Neural cell (in vitro differentiated cells): ENCODE measurements at regions not wholly inside any gene's neighbourhood (a gene's known extent, or its start where the extent isn't known, plus 50 kb on each side); places are given as distances from the start of the nearest gene placed in this dataset.

Source experiments
- H2AFZ ChIP-seq: fragments of 200-600, 300-800 bp; sonication (generic), shearing (Covaris generic); 2 replicates; pipeline ENCODE4 v1.6.0; 2014; ENCODE audit warnings: low read depth, mild to moderate bottlenecking, antibody characterized with exemption, low read length, moderate library complexity
- H3F3A ChIP-seq: fragments of 200-600 bp; shearing (Covaris generic); 2 replicates; pipeline ENCODE4 v1.6.1; 2016; ENCODE audit warnings: mild to moderate bottlenecking, moderate library complexity, mixed read lengths, antibody characterized with exemption, low read length; ENCODE audit not compliant: insufficient read depth, poor library complexity, severe bottlenecking
- H3K27ac ChIP-seq: fragments of 200-600, 300-800 bp; sonication (generic), shearing (Covaris generic); 2 replicates; pipeline ENCODE4 v1.5.1; 2014; ENCODE audit warnings: mild to moderate bottlenecking, low read length, moderate library complexity
- H3K27me3 ChIP-seq: fragments of 300-800, 200-600 bp; sonication (generic), shearing (Covaris generic); 2 replicates; pipeline ENCODE4 v1.6.0; 2014; ENCODE audit warnings: mild to moderate bottlenecking, low read depth, low read length, moderate library complexity; ENCODE audit not compliant: insufficient read depth
- H3K36me3 ChIP-seq: fragments of 300-800, 200-600 bp; sonication (generic), shearing (Covaris generic); 2 replicates; pipeline ENCODE4 v1.5.1; 2014; ENCODE audit warnings: mild to moderate bottlenecking, antibody characterized with exemption, low read length, moderate library complexity; ENCODE audit not compliant: insufficient read depth
- H3K4me2 ChIP-seq: fragments of 300-800, 200-600 bp; sonication (generic), shearing (Covaris generic); 2 replicates; pipeline ENCODE4 v1.6.0; 2014; ENCODE audit warnings: mild to moderate bottlenecking, low read length
- H3K4me3 ChIP-seq: fragments of 300-800, 200-600 bp; sonication (generic), shearing (Covaris generic); 2 replicates; pipeline ENCODE4 v1.5.1; 2014; ENCODE audit warnings: mild to moderate bottlenecking, low read length, moderate library complexity
- H3K79me2 ChIP-seq: fragments of 200-600 bp; shearing (Covaris generic); replicated peaks from 2 replicates; pipeline ENCODE4 v1.6.0; 2014; ENCODE audit warnings: mild to moderate bottlenecking, low read length, moderate library complexity; ENCODE audit not compliant: insufficient read depth
- H3K9ac ChIP-seq: fragments of 300-800, 200-600 bp; sonication (generic), shearing (Covaris generic); 2 replicates; pipeline ENCODE4 v1.6.1; 2016; ENCODE audit warnings: mild to moderate bottlenecking, low read length, mixed read lengths
- H3K9me2 ChIP-seq: fragments of 200-600 bp; shearing (Covaris generic); 2 replicates; pipeline ENCODE4 v1.6.1; 2016; ENCODE audit warnings: mild to moderate bottlenecking, low read length, mixed read lengths; ENCODE audit not compliant: insufficient read depth
- H3K9me3 ChIP-seq: fragments of 200-600, 300-800 bp; sonication (generic), shearing (Covaris generic); 2 replicates; pipeline ENCODE4 v1.6.1; 2016; ENCODE audit warnings: mild to moderate bottlenecking, mixed run types, low read length, moderate library complexity, mixed read lengths
- H4K20me1 ChIP-seq: fragments of 200-600 bp; shearing (Covaris generic); 2 replicates; pipeline ENCODE4 v1.6.1; 2016; ENCODE audit warnings: mild to moderate bottlenecking, mixed run types; ENCODE audit not compliant: insufficient read depth
- EP300 ChIP-seq: fragments of 450-650 bp; conservative IDR thresholded peaks from 2 replicates; pipeline ENCODE4 v1.6.1; 2014; ENCODE audit warnings: antibody characterized with exemption, mild to moderate bottlenecking, moderate library complexity; ENCODE audit not compliant: poor library complexity, severe bottlenecking
- EZH2 ChIP-seq: fragments of 200-600, 300-800 bp; shearing (Covaris generic), sonication (generic); IDR thresholded peaks from 2 replicates; pipeline ENCODE4 v1.6.1; 2014; ENCODE audit warnings: antibody characterized with exemption, low read length, borderline replicate concordance, mild to moderate bottlenecking; ENCODE audit not compliant: insufficient read depth, poor library complexity, severe bottlenecking
- MXI1 ChIP-seq: fragments of 450-650 bp; conservative IDR thresholded peaks from 2 replicates; pipeline ENCODE4 v1.6.1; 2014; ENCODE audit warnings: antibody characterized with exemption, mild to moderate bottlenecking; ENCODE audit not compliant: poor library complexity, severe bottlenecking
- POLR2AphosphoS5 ChIP-seq: IDR thresholded peaks from 2 replicates; pipeline ENCODE4 v1.6.1; 2012
- RAD21 ChIP-seq: fragments of 450-650 bp; conservative IDR thresholded peaks from 2 replicates; pipeline ENCODE4 v1.6.1; 2014; ENCODE audit warnings: antibody characterized with exemption, mild to moderate bottlenecking, moderate library complexity
- SMC3 ChIP-seq: fragments of 450-650 bp; conservative IDR thresholded peaks from 2 replicates; pipeline ENCODE4 v1.6.1; 2014; ENCODE audit warnings: antibody characterized with exemption, mild to moderate bottlenecking, moderate library complexity; ENCODE audit not compliant: poor library complexity
- TAF1 ChIP-seq: IDR thresholded peaks from 2 replicates; pipeline ENCODE4 v1.6.1; 2012; ENCODE audit warnings: low read depth
- TF ChIP-seq, protein P1 (sequence below): fragments of 450-650 bp; IDR thresholded peaks from 2 replicates; pipeline ENCODE4 v1.5.1; 2014; ENCODE audit warnings: antibody characterized with exemption, mild to moderate bottlenecking, moderate library complexity; ENCODE audit not compliant: poor library complexity, severe bottlenecking
- TF ChIP-seq, protein P2 (sequence below): IDR thresholded peaks from 2 replicates; pipeline ENCODE4 v1.6.1; 2012; ENCODE audit warnings: borderline replicate concordance

DNA sequence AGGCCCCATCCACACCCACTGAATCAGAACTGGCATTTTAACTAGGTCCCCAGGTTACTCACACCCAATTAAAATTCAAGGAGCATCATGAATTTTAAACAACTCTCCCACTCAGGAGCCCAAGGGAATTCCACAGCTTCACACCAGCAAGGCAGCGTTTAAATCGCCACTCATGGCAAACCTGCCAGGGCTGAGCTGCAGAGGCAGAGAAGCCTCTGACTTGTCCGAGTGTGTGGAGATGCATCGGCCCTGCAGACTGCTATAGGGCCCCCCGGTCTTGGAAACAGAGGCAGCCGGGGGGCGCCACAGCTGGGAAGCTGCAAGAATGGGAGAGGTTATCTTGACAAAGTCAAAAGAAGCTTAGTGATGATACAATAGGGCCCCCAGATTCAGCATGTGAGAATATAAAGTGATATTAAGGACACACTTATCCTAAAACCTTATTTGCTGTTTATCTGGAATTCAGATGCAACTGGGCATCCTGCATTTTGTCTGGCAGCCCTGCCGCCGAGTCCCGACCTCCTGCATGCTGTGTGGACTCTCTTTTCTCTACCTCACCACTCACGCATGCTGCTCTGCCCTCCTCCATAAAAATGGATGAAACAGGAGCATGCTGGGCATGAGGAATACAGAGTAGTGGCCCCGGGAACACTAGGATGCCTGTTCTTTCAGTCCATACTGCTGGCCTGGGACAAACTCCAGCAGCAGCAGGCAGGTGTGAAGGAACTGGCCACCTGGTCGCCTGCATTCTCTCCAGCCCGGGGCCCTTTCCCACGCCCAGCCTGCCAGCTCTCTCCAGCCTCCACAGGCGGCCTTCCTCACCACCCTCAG is 126.1 kb downstream of the PXDC1 start:
- Histone ChIP-seq H3K79me2 (no peaks in the 10 kb centered on the region), H3K27ac (peak overlapping the region; percentile 54), H3K9ac (peak overlapping the region; percentile 27), H3K9me3 (no peaks in the 10 kb centered on the region), H4K20me1 (no peaks in the 10 kb centered on the region), H2AFZ (no peak overlapping the region), H3K9me2 (no peaks in the 10 kb centered on the region), H3F3A (no peaks in the 10 kb centered on the region), H3K4me3 (no peak overlapping the region), H3K4me2 (peak overlapping the region; percentile 19), H3K27me3 (no peaks in the 10 kb centered on the region), H3K36me3 (no peaks in the 10 kb centered on the region)
- TF ChIP-seq EZH2 (no peak), MXI1 (no peak), EP300 (peak; percentile 19), POLR2AphosphoS5 (no peak), TAF1 (no peak), RAD21 (no peak), SMC3 (peak; percentile 26)
- TF ChIP-seq, protein P1, sequence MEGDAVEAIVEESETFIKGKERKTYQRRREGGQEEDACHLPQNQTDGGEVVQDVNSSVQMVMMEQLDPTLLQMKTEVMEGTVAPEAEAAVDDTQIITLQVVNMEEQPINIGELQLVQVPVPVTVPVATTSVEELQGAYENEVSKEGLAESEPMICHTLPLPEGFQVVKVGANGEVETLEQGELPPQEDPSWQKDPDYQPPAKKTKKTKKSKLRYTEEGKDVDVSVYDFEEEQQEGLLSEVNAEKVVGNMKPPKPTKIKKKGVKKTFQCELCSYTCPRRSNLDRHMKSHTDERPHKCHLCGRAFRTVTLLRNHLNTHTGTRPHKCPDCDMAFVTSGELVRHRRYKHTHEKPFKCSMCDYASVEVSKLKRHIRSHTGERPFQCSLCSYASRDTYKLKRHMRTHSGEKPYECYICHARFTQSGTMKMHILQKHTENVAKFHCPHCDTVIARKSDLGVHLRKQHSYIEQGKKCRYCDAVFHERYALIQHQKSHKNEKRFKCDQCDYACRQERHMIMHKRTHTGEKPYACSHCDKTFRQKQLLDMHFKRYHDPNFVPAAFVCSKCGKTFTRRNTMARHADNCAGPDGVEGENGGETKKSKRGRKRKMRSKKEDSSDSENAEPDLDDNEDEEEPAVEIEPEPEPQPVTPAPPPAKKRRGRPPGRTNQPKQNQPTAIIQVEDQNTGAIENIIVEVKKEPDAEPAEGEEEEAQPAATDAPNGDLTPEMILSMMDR: peak; percentile 48
- TF ChIP-seq, protein P2, sequence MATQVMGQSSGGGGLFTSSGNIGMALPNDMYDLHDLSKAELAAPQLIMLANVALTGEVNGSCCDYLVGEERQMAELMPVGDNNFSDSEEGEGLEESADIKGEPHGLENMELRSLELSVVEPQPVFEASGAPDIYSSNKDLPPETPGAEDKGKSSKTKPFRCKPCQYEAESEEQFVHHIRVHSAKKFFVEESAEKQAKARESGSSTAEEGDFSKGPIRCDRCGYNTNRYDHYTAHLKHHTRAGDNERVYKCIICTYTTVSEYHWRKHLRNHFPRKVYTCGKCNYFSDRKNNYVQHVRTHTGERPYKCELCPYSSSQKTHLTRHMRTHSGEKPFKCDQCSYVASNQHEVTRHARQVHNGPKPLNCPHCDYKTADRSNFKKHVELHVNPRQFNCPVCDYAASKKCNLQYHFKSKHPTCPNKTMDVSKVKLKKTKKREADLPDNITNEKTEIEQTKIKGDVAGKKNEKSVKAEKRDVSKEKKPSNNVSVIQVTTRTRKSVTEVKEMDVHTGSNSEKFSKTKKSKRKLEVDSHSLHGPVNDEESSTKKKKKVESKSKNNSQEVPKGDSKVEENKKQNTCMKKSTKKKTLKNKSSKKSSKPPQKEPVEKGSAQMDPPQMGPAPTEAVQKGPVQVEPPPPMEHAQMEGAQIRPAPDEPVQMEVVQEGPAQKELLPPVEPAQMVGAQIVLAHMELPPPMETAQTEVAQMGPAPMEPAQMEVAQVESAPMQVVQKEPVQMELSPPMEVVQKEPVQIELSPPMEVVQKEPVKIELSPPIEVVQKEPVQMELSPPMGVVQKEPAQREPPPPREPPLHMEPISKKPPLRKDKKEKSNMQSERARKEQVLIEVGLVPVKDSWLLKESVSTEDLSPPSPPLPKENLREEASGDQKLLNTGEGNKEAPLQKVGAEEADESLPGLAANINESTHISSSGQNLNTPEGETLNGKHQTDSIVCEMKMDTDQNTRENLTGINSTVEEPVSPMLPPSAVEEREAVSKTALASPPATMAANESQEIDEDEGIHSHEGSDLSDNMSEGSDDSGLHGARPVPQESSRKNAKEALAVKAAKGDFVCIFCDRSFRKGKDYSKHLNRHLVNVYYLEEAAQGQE: no peak

DNA sequence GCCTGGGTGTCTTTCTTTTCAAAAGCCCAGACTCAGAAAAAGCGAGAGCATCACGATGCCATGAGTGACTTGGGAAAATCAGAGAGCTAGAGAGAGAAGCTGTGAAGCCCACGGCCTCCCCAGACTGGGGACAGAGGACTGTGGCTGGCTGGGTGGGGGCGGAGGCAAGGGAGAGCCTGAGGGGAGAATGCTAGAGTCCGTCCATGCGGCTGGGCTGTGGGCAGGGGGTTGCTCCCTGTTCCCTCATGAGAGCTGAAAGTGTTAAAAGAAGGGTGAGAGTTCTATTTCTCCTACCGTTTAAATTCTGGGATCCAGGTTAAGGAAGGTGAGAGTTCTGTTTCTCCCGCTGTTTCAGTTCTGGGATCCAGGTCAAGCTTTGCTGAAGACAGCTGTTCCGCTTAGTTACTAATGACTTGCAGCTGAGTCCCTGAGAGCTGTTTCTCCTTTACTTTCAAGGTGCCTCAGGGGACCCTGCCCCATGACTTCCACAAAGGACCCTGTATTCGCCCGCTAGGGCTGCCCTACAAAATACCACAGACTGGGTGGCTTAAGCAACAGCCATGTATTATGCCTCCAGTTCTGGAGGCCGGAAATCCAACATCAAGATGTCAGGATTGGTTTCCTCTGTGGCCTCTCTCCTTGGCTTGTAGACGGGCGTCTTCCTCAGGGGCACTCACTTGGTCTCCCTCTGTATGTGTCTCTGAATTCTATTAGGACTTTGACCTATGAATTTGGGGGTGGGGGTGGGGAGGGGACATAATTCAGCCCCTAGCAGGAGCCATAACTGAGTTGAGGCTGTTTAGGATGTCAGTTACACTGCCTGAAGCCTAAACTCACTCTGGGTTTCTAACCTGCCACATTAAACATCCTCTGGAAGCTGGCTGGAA is 127.0 kb downstream of the PXDC1 start:
- Histone ChIP-seq H3K36me3 (no peaks in the 10 kb centered on the region), H3K27me3 (no peaks in the 10 kb centered on the region), H3K27ac (peak overlapping the region; percentile 54), H3F3A (no peaks in the 10 kb centered on the region), H3K79me2 (no peaks in the 10 kb centered on the region), H3K4me3 (no peak overlapping the region), H3K9ac (peak overlapping the region; percentile 27), H3K9me2 (no peaks in the 10 kb centered on the region), H4K20me1 (no peaks in the 10 kb centered on the region), H3K4me2 (no peak overlapping the region), H2AFZ (no peak overlapping the region), H3K9me3 (no peaks in the 10 kb centered on the region)
- TF ChIP-seq SMC3 (no peak), MXI1 (no peak), EZH2 (no peak), POLR2AphosphoS5 (no peak), TAF1 (no peak), EP300 (no peak), RAD21 (no peak)
- TF ChIP-seq, protein P1: no peak
- TF ChIP-seq, protein P2: no peak
